RWPE2 (cell line): ENCODE measurements at regions not wholly inside any gene's neighbourhood (a gene's known extent, or its start where the extent isn't known, plus 50 kb on each side); places are given as distances from the start of the nearest gene placed in this dataset.

Experiments used
- ATAC-seq: fragments of 200-7000 bp; cut with Tn5 transposase; 3 replicates; pipeline ENCODE4 v1.9.1; 2021; ENCODE audit warnings: low read depth
- DNase-seq: peaks from one replicate; pipeline ENCODE4 v3.0.0-alpha.2; 2020; ENCODE audit warnings: low spot score
- H3K27ac ChIP-seq: fragments of 450-650 bp; 2 replicates; pipeline ENCODE4 v1.5.1; 2017; ENCODE audit warnings: mild to moderate bottlenecking; ENCODE audit not compliant: poor library complexity, severe bottlenecking
- H3K27me3 ChIP-seq: fragments of 250-450 bp; sonication (Bioruptor Pico); 2 replicates; pipeline ENCODE4 v1.5.1; 2021; ENCODE audit warnings: mild to moderate bottlenecking, moderate library complexity; ENCODE audit not compliant: insufficient read depth, poor library complexity, severe bottlenecking
- H3K36me3 ChIP-seq: fragments of 250-450 bp; sonication (Bioruptor Pico); 2 replicates; pipeline ENCODE4 v1.5.1; 2020; ENCODE audit warnings: low read depth, mild to moderate bottlenecking, moderate library complexity
- H3K4me1 ChIP-seq: fragments of 250-450 bp; sonication (Bioruptor Pico); 2 replicates; pipeline ENCODE4 v1.5.1; 2021; ENCODE audit warnings: mild to moderate bottlenecking, moderate library complexity; ENCODE audit not compliant: insufficient read depth, poor library complexity, severe bottlenecking
- H3K4me3 ChIP-seq: fragments of 250-450 bp; sonication (Bioruptor Pico); 2 replicates; pipeline ENCODE4 v1.5.1; 2021; ENCODE audit warnings: mild to moderate bottlenecking, moderate library complexity; ENCODE audit not compliant: severe bottlenecking
- H3K9me3 ChIP-seq: fragments of 250-450 bp; sonication (Bioruptor Pico); 2 replicates; pipeline ENCODE4 v1.5.1; 2021; ENCODE audit warnings: mild to moderate bottlenecking, moderate library complexity; ENCODE audit not compliant: severe bottlenecking
- CTCF ChIP-seq: fragments of 450-650 bp; IDR thresholded peaks from one replicate; pipeline ENCODE4 v1.5.1; 2017; ENCODE audit warnings: mild to moderate bottlenecking, moderate library complexity; ENCODE audit not compliant: poor library complexity, severe bottlenecking

DNA sequence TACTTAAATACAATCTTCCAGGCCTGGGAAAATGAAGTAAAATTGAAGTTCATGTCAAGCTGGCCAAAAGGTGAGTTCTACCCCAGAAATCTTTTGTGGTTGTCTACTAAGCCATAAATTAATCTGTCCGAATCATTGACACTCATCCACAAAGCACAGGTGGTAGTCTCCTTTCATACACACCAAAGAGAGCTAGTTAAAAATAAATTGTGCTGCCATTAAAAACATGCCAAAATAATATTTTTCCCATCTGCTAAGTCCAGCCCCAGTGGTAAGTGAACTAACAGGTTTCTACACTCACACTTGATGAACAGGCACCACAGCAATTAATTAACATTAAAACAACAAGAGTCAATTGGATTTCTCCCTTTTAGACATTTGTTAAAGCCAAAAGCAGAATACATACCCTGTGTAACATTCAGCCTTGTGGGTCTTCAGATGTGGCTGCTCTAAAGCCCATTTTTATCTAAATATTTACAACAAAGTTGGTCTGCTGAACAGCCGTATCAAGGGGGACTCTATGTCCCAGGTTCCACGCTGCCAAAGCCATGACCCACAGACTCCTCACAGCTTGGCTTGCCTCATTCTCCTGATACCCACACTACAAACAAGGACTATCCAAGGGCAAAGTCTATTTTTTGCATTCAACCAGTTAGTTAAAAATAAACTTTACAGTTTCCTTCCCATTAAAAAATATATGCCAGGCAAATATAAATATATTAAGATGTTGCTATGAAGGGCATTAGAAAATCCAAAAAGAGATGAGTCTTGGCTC is 490.4 kb downstream of the BMP2 start:
- TF ChIP-seq CTCF = no peak
- Histone ChIP-seq H3K27me3 (no peaks in the 10 kb centered on the region), H3K9me3 (no peaks in the 10 kb centered on the region), H3K36me3 (no peaks in the 10 kb centered on the region), H3K4me3 (no peak overlapping the region), H3K4me1 (no peaks in the 10 kb centered on the region), H3K27ac (no peak overlapping the region)
- no peak for DNase-seq
- no peak for ATAC-seq

GRCh38 chr20:7262803-7263202 is 495.3 kb downstream of the BMP2 start:
- no peaks in the 10 kb centered on the region for H3K36me3 ChIP-seq
- DNase-seq (no peak), ATAC-seq (no peak)
- TF ChIP-seq CTCF = no peak
- no peak overlapping the region for H3K27ac ChIP-seq
- H3K4me3 ChIP-seq = no peak overlapping the region
- no peaks in the 10 kb centered on the region for H3K9me3 ChIP-seq
- H3K4me1 ChIP-seq = no peaks in the 10 kb centered on the region
- H3K27me3 ChIP-seq = no peaks in the 10 kb centered on the region

DNA sequence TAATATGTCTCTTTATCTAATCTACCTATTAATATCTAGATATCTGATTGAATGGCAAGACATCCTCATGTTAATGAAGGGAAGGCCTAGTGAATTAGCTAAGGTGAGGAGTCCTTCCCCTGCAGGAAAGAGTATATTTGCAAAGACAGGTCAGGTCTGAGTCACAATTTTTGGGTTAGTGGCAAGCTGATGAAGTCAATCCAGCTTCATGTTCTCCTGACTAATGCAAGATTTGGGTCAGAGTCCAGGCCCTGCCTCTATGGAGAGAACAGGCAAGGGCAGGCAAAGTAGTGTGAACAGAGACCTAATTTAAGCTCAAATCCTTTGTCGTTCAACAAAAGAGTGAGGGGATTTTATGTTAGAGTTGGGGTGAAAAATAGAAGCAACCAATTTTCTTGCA is 496.7 kb downstream of the BMP2 start:
- no peak for TF ChIP-seq CTCF
- DNase-seq (no peak), ATAC-seq (peak; percentile 42; the same call in 1 of the 3 replicates)
- no peak overlapping the region for H3K27ac ChIP-seq
- no peaks in the 10 kb centered on the region for H3K9me3 ChIP-seq
- no peaks in the 10 kb centered on the region for H3K27me3 ChIP-seq
- H3K4me3 ChIP-seq = no peak overlapping the region
- H3K4me1 ChIP-seq = no peaks in the 10 kb centered on the region
- no peaks in the 10 kb centered on the region for H3K36me3 ChIP-seq

DNA sequence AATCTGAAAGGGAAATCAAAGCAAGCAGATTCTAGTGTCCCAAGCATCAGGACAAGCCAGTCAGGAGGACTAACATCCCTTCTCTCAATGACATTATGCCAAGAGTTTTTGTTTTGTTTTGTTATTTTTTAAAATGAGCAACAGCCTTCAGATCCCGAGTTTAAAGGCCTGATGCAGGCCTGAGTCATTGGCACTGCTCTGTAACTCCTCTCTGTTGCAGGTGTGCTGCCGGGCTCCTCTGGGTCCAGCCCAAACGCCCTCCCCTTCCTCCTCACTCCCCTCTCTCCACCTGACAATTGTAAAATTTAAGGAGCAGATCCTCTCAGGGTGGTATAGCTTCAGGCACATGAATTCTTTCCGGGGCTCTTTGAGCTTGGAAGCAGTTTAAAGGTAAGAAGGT is 502.0 kb downstream of the BMP2 start:
- Histone ChIP-seq H3K27me3 (no peaks in the 10 kb centered on the region), H3K9me3 (no peaks in the 10 kb centered on the region), H3K4me3 (no peak overlapping the region), H3K4me1 (no peaks in the 10 kb centered on the region), H3K36me3 (no peaks in the 10 kb centered on the region), H3K27ac (no peak overlapping the region)
- no peak for TF ChIP-seq CTCF
- peak; percentile 67 for ATAC-seq
- no peak for DNase-seq

- peak; percentile 57 for TF ChIP-seq CTCF
- Histone ChIP-seq H3K27me3 (no peaks in the 10 kb centered on the region), H3K4me1 (no peaks in the 10 kb centered on the region), H3K27ac (no peak overlapping the region), H3K9me3 (no peaks in the 10 kb centered on the region), H3K36me3 (no peaks in the 10 kb centered on the region), H3K4me3 (no peak overlapping the region)
- ATAC-seq (no peak), DNase-seq (no peak)
Observed at GRCh38 chr20:7272512-7272911, 505.0 kb downstream of the BMP2 start.
